NCI-H2196 (cell line): ENCODE measurements at regions not wholly inside any gene's neighbourhood (a gene's known extent, or its start where the extent isn't known, plus 50 kb on each side); places are given as distances from the start of the nearest gene placed in this dataset.
"Not testable (repeated sequence)": the region's sequence is repeated elsewhere in the genome, so short reads cannot be mapped to it uniquely, and the experiment has no call there.

Experiments
- DNase-seq: peaks from one replicate; lab custom pipeline; 2025; ENCODE audit not compliant: unreplicated experiment; lab: John Stamatoyannopoulos, UW

DNA sequence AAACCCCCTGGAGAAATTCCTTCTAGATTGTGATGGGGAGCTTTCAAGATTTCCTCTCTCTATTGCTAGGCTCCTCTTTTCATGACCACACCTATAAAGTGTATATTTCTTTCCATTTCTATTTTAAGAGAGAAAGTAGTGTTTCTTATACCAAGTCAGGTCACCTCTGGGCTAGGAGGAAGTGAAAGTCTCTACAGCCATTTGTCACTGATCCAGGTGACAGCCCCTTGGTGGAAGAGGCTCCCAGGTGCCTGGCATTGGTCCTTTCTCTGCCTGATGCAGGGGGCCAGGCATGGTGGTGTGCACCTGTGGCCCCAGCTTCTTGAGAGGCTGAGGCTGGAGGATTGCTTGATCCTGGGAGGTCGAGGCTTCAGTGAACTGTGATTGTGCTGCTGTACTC is 64.7 kb downstream of the DHCR7 start:
- DNase-seq = no peak

DNA sequence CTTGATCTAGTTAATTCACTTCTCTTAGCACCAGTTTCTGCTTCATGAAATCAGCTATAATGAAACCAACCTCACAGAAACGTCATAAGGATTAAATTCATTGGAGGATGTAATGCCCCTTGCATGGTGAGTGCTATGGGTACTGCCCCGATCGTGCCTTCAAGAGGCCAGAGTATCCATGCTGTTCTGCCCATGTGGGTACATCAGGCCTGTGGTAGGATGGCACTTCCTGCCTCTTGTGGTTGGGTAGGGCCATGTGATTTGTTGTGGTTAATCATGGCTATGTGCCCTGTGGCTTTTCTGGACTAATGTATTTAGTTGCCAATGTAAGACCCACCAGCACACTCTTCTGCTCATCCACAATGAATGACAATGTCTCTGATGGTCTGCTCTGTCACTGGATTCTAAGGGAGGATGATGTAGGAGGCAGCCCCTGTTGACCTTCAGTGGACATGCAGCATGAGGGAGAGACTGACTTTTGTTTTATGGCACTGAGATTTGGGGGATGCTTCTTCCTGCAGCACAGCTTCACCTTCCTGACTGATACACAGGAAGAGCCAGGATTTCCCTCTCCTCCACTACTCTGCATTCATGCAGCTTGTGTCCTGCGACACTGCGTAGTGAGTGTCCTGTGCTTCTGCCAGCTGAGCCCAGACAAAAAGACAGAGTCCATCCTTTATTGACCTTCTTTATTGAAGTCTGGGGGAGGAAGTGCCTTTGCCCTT is 66.2 kb downstream of the DHCR7 start:
- DNase-seq = no peak

DNA sequence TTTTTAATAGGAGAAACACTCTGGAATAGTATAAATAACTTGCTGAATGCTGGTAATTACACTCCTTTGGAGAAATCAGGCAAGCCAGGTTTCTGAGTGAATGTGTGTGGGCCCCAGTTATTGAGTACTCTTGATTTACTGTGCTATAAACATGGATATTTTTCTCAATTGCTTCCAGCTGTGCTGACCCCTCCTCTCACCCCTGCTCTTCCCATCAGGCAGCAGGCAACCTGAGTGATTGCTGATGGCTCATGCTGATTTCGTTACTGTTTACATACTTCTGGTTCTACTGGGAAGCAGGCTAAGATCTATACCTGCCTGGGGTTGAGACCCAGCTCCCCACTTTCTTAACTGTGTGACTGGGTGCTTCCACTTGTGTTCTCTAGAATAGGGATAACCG is 68.5 kb downstream of the DHCR7 start:
- DNase-seq = no peak

DNA sequence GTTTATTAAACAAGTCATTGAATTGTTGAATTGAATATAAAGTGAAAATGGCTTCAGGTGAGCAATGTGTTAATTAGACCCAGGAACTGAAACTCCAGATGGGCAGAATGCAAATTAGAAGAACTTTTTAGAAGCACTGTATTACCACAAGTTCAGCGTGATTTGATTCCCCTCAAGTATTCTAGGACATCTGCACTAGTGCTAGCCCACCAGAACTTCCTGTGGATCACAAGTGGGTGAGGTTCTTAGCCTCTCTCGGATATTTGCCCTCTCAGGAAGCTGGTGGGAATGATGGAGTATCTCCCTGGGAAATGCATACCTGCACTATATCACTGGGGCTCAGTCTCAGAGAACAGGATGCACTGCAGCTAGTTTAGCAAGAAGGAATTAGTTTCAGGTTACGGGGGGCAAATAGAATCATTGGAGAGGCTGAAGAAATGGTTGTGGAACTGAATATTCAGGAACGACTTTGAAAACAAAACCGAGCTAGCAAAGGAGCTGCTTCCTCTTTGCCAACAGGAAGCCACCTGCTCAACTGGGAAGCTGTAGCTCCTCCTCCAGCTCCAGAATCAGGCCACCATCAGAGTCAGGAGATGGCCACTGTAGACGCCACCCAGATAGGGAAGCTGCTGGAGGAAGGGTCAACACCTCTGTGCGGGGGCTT is 74.3 kb downstream of the DHCR7 start:
- DNase-seq = no peak

DNA sequence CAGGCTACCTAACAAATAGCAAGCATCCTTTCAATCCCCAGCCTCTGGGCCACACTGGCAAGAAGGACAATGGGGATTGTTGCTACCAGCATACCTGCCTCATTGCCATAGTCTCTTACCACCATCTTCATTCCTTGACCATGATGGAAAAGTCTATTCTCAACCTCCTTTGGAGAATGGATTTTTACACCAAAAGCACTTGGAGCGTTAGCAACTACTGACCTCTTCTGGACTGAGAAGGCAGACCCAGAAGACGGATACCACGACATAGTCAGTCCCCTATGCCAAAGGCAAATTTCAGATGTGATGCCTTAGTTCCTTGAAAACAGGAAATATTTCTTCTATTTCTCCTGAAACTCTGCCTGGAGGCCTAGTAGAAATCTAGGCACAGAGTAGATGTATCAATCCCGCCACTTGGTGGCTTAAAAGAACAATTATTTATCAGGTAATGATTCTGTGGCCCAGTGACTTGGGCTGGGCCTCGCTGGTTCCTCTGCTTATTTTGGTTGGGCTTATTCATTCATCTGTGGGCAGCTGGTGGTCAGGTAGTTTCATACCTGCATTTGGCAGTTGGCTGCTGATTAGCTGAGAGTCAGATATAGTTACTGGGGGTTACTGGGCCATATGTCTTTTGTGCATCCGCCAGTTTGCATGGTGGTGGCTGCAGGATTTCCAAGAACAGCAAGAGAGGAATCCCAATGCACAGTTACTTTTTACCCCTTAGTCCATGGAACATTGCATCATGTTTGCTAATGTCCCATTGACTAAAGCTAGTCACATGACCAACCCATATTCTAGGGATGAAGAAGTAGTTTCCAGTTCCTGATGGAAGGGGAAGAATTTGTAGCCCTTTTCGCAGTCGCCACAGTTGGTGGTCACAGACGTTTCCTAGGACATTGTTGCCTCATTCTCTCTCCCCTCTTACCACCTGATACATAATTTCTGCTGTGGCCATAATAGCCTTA is 75.2 kb downstream of the DHCR7 start:
- DNase-seq = no peak

DNA sequence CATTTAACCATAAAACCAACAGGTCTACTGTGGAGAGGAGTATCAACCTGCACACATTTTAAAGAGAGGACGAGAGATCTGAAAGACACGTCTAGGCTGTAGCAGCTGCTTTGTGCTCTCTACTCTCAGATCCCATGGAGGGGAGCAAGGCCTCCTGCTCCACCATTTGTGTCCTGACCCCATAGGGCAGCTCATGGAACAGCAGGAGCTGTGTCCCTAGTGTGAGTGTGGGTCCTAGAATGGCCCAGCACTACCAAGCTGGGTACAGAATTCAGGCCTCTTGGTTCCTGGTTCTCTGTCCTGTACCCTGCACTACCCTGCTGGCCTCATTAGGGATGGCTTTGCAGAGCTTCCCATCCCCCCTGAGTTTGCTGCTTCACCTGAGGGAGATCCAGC is 76.5 kb downstream of the DHCR7 start:
- DNase-seq = no peak

DNA sequence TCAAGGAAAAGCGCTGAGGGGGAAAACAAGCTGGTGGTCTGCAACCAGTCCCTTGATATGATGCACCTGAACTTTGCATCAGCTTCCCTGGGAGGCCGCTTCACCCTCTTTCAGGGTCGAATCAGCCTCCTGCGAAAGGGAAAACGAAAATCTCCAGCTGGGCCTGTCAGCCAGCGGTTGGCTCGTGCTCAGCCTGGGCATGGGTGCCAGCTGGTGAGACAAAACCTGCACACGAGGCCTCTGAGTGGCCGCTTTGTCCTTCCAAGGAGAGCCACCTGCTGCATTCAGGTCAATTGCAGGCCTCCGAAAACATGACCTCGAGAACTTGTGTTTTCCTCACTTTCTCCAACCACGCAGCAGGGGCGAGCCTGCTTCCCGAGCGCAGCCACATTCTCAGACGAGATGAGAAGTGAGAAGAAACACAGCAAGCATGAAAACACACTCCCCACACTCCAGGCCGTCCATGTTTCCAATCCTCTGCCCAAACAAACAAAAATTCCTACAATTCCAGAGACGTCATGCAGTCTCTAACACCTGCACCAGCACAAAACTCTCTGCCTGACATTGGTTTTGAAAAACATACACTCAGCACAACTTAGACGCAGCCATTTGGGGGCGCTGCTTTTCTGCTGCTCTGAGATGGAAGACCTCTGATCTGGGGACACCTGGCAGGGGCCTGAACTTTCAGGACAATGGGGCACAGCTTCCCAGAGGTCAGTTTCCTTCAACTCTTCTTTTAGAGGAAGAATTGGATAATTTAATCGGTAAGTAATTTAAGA is 77.1 kb downstream of the DHCR7 start:
- DNase-seq = no peak

DNA sequence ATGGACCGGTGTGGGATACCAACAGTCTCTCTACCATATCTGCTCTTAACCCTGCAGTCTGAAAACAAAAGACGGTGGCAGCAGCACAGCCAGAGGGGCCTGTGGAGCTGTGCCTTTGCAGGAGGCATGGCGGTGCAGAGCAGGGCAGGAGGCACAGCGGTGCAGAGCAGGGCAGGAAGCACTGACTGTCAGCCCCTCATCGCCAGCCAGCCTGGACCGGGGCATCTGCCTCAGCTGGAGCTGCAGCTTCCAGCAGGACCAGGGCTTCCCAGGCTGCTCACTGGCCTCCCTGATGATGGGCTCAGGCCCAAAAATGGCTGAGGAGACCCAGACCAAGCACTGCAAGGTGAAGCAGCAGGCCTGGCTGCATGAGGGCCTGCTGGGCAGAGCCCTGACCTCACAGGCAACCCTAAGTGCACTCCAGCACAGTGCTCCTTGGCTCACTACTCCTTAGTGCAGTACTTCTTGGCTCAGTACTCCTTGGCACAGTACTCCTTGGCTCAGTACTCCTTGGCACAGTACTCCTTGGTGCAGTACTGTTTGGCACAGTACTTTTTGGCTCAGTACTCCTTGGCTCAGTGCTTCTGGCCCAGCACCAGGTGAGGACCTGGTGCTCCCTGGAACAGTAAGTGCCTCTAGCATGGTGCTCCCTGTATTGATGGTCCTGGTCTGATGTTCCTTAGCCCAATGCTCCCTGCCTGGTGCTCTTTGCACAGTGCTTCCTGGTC is 78.0 kb downstream of the DHCR7 start:
- DNase-seq = no peak

DNA sequence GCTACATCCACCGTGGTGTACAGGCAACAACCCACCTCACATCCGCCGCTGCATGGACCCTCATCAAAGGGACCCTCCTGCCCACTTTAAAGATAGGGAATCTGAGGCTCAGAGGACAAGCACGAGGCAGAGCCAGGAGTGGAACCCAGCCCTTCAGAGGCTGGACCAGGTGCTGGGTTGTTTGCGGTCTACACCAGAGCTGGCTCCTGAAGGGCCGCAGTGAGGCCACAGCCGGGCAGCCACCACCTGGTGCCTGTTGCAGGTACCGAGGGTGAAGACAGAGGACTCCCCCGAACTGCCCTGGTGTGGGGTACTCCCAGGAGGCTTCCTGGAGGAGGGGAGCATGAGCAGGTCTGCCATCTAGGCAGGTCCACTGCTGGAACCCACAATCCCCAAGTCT is 78.8 kb downstream of the DHCR7 start:
- no peak for DNase-seq

DNA sequence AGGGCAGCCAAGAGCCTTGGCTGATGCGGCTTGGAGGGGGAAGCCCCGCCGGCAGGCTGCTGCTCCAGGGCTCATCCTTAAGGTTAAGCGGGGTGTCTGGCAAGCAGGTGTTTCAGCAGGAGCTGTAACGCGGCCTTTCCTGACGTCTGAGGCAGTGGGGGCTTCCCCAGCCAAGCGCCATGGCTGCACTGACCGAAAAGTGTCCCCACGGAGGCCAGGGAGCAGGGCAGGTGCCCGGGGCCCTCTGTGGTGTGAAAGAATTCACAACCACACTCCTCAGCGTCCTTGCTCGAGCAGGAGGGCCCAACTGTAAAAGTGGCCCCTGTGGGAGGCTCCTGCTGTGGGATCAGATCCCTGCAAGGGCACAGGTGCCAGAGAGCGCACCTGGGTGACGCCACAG is 79.2 kb downstream of the DHCR7 start:
- no peak for DNase-seq

DNA sequence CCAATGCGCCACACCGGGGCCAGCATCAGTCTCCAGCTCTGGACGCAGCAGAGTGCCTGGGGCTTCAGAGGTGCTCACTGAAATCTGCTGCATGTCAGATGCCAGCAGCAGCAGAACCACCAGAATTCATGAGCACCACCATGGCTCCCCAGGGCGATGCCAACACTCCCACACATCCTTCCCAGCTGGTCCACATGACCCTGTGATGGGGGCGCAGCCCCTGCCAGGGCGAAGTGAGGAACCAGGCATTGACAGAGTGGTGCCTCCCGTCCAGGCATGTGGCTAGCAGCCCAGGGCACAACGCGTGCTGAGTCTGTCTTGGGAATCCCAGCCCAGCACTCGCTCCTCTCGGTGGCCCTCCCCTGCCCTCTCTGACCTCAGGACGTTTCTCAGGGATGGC is 80.4 kb downstream of the DHCR7 start:
- DNase-seq = no peak

DNA sequence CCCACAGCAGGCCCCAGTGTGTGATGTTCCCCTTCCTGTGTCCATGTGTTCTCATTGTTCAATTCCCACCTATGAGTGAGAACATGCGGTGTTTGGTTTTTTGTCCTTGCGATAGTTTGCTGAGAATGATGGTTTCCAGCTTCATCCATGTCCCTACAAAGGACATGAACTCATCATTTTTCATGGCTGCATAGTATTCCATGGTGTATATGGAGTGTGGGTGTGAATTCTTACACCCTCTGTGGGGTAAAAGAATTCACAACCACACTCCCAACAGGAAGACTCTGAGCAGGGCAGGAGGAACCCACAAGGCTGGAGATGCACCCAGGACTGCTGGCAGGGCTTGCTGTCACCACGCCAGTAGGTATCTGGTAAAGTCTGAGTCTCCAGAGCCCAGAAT is 80.9 kb downstream of the DHCR7 start:
- DNase-seq = not testable (repeated sequence)

DNA sequence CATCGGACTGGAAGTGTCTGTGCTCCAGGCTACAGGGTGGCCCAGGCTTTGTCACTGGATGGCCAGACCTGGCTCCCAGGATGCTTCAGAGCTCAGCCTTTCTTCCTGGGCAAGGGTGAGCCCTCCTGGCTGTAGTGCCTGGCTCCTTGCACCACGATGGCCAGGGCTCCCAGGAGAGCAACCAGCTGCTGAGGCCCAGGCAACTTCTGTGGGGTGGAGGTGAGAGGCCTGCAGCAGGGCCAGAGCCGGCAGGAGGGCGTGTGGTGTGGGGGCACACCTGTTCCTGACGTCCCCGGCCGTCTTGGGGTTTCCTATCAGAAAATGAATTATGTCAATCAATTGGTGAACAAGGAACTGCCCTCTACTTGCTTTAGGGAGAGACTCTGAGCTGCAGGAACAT is 82.1 kb downstream of the DHCR7 start:
- DNase-seq = no peak

DNA sequence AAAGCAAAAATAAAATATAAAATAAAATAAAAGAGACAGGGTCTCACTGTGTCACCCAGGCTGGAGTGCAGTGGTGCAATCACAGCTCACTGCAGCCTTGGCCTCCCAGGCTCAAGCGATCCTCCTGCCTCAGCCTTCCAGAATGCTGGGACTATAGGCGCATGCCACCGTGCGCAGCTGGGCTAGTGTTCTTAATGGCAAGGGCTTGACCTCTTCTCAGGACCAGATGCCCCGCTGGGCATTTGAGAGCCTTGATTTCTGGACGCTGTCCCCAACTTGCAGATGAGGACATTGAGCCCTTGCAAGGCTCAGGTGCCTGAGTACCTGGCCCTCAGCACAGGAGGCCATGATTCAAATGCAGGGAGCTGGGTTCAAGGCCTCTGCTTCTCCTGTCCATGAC is 82.6 kb downstream of the DHCR7 start:
- no peak for DNase-seq

DNA sequence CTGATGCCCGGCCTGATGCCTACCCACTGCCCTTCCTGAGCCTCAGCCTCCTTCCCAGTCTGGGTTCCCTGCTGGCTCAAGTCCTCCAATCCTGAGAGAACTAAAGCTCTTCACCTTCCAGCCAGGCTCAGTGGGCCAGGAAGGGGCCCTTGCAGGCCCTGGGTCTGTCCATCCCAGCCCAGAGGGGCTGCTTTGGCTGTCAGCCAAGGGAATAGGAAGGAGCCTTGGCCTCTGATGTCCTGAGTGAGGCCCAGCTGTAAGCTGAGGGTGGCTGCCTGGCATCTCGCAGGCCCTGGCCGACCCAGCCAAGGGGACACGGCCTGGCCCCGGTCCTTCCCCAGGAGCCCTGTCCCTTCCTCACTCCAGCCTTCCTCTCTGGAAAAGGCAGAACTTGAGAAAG is 83.4 kb downstream of the DHCR7 start:
- DNase-seq = no peak

DNA sequence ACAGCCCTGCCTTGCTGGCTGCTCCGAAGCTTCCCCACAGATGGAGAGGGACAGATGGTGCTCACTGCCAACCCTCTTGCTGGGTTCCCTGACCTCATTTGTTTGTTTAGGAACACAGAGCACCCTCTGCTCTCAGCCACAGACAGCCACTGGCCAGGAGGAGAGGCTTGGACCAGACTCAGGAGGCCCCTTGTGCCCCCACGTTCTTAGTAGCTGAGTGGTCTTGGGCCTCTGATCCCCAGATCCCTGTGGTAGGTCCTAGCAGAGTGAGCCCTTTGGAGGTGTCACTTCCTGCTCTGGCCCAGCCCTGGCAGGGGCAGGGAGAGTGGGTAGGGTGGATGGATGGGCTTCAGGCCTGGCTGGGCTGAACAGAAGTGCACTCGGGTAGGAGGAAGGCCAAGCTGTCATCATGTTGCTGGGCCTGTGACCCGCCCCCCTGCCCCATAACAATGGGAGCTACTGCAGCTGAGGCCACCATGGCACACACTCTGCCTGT is 84.0 kb downstream of the DHCR7 start:
- DNase-seq = no peak

DNA sequence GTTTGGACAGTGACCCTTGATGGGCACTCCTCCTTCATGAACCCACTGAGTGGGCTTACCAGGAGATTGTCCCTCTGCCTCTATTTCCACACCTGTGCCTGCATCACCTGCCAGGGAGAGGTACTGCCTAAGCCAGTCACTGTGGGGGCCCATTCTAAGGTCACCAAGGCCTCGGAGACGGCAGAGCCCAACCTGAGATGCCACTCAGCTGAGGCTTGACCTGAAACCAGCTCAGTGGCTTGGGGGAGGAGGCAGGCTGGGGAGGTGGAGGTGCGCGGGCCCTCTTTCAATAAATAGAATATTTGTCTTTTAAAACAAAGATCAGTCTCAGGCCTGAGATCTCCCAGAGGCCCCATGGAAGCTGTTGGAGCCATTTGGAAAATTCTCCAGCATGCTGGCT is 84.5 kb downstream of the DHCR7 start:
- no peak for DNase-seq

DNA sequence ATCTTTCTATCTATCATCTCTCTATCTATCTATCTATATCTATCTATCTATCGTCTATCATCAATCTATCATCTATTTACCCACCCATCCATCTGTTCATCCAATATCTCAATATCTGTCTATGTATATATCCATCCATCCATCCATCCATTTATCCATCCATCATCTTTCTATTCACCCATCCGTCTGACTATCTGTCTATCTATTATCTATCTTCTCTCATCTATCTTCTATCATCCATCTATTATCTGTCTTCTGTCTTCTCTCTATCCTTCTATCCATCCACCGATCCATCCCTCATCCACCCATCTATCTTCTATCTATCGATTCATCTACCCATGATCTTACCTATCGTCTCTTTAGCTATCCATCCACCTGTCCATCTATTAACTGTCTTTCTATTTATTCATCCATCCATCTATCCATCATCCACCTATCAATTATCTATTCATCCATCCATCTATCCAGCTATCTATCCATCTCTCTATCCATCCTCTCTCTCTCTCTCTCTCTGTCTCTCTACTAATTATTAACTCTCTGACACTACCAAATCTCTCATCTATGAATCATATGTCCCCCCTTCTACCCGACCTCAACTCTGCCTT is 89.1 kb downstream of the DHCR7 start:
- no peak for DNase-seq

DNA sequence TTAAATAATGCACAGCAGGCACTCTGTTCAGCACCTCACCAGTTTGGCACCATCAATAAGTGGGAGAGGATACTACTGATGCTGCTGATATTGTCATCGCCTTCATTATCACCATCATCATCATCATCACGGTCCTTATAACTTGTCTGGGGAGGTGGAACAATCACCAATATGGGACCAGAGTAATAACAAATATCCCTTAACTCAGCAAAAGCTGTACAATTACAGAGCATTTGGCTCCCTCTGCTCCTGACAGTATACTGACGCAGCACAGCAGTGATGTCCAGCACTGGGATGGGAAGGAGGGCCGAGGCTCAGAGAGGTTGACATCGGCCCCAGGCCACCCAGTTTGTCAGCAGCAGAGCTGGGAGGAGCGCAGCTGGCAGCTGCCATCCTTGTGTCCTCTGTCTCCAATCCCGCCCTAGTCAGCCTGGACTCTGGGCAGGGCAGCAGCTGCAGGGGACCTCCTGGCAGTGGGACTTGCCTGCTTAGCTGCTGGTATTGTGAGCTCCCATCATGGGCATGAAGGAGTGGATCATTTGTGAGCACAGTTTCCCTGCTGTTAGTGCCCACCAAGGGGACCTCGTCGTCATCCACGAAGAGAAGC is 90.0 kb downstream of the DHCR7 start:
- DNase-seq = no peak
